ENCODE measurements at regions not wholly inside any gene's neighbourhood (a gene's known extent, or its start where the extent isn't known, plus 50 kb on each side); places are given as distances from the start of the nearest gene placed in this dataset.

- no peaks in the 10 kb centered on the region for H4K20me1 ChIP-seq (ENCODE audit: insufficient read depth, low read length)
- H3K4me3 ChIP-seq (ENCODE audit: low read length), result no peak overlapping the region
- H3K9ac ChIP-seq (ENCODE audit: low read length), result no peak overlapping the region
- no peaks in the 10 kb centered on the region for H3K9me3 ChIP-seq (ENCODE audit: insufficient read depth, low read length)
- H3K79me2 ChIP-seq (ENCODE audit: low read length), result no peaks in the 10 kb centered on the region
- no peak overlapping the region for H3K27ac ChIP-seq (ENCODE audit: low read length)
- H2AFZ ChIP-seq (ENCODE audit: low read depth, low read length), result no peak overlapping the region
- H3K27me3 ChIP-seq (ENCODE audit: low read depth, low read length), result peaks cover 2% of the 10 kb centered on the region; the same call in 1 of the 2 replicates
- TF ChIP-seq, protein P1, sequence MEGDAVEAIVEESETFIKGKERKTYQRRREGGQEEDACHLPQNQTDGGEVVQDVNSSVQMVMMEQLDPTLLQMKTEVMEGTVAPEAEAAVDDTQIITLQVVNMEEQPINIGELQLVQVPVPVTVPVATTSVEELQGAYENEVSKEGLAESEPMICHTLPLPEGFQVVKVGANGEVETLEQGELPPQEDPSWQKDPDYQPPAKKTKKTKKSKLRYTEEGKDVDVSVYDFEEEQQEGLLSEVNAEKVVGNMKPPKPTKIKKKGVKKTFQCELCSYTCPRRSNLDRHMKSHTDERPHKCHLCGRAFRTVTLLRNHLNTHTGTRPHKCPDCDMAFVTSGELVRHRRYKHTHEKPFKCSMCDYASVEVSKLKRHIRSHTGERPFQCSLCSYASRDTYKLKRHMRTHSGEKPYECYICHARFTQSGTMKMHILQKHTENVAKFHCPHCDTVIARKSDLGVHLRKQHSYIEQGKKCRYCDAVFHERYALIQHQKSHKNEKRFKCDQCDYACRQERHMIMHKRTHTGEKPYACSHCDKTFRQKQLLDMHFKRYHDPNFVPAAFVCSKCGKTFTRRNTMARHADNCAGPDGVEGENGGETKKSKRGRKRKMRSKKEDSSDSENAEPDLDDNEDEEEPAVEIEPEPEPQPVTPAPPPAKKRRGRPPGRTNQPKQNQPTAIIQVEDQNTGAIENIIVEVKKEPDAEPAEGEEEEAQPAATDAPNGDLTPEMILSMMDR (IDR thresholded peaks at IDR 0.05; ENCODE audit: low read depth, low read length), result no peak
- no peak for TF ChIP-seq EZH2phosphoT487 (IDR thresholded peaks at IDR 0.05; ENCODE audit: low read depth)
- H3K4me1 ChIP-seq (ENCODE audit: low read length), result peaks cover 3% of the 10 kb centered on the region; the same call in 1 of the 2 replicates
- no peaks in the 10 kb centered on the region for H3K36me3 ChIP-seq (replicated peaks; ENCODE audit: low read depth, low read length)
- H3K4me2 ChIP-seq (ENCODE audit: low read length), result no peak overlapping the region
Measured at GRCh38 chr9:88932766-88933165, 58.5 kb upstream of the S1PR3 start.

DNA sequence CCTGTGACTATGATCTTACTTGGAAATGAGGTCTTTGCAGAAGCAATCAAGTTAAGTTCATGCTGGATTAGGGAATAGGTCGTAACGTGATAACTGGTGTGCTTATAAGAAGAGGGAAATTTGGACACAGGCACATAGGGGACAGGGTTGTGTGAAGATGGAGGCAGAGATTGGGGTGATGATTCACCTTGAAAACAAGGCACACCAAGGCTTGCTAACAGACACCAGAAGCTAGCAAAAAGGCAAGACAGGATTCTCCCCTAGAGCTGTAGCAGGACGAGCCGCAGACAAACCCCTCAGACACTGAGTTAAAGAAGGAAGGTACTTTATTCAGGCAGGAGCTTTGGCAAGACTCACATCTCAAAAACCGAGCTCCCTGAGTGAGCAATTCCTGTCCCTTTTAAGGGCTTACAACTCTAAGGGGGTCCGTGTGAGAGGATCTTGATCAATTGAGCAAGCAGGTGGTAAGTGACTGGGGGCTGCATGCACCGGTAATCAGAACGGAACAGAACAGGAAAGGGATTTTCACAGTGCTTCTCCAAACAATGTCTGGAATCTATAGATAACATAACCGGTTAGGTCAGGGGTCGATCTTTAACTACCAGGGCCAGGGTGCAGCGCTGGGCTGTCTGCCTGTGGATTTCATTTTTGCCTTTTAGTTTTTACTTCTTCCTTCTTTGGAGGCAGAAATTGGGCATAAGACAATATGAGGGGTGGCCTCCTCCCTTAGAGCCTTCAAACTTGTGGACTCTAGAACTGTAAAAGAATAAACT lies 57.5 kb upstream of the S1PR3 start:
- Histone ChIP-seq H2AFZ (ENCODE audit: low read depth, low read length) (no peak overlapping the region), H4K20me1 (ENCODE audit: insufficient read depth, low read length) (no peaks in the 10 kb centered on the region), H3K4me2 (ENCODE audit: low read length) (no peak overlapping the region), H3K9me3 (ENCODE audit: insufficient read depth, low read length) (no peaks in the 10 kb centered on the region), H3K4me1 (ENCODE audit: low read length) (no peaks in the 10 kb centered on the region), H3K27me3 (ENCODE audit: low read depth, low read length) (peaks cover 2% of the 10 kb centered on the region; the same call in 1 of the 2 replicates), H3K4me3 (ENCODE audit: low read length) (no peak overlapping the region), H3K9ac (ENCODE audit: low read length) (no peak overlapping the region), H3K79me2 (ENCODE audit: low read length) (no peaks in the 10 kb centered on the region), H3K27ac (ENCODE audit: low read length) (no peak overlapping the region), H3K36me3 (replicated peaks; ENCODE audit: low read depth, low read length) (no peaks in the 10 kb centered on the region)
- TF ChIP-seq EZH2phosphoT487 (IDR thresholded peaks at IDR 0.05; ENCODE audit: low read depth), result no peak
- TF ChIP-seq, protein P1 (IDR thresholded peaks at IDR 0.05; ENCODE audit: low read depth, low read length), result no peak

DNA sequence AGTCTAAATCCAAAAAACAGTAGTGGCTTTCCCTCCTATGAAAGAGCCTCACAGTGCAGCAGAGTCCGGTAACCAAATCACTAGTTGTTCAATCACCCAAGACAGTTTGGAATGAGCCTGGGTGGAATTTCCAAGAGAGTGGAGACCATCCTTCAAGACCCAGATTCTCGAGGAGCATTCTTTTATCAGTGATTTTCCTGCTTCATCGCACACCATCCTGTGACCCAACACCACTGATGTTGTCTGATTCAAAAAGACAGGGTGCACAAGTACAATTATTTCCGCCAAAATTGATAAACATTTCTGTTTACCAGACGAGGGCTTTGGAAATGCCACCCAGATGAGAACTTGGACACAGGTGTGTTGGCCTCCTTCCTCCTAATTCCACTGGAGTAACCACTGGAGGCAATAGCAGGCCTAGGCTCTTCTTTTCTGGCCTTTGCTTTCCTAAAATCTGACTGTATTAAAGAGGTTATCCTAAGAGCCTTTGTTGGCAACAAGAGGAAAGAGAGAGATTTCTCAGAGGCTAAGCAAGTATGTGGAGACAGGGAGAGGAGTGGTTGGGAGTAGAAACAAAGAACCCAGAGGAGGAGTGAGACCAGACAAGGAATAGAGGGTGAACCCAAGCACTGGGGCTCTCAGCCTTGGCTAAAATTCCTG lies 56.3 kb upstream of the S1PR3 start:
- peaks cover 2% of the 10 kb centered on the region; the same call in 1 of the 2 replicates for H3K27me3 ChIP-seq (ENCODE audit: low read depth, low read length)
- H3K27ac ChIP-seq (ENCODE audit: low read length), result no peak overlapping the region
- H3K4me3 ChIP-seq (ENCODE audit: low read length), result no peak overlapping the region
- no peaks in the 10 kb centered on the region for H3K4me1 ChIP-seq (ENCODE audit: low read length)
- no peaks in the 10 kb centered on the region for H4K20me1 ChIP-seq (ENCODE audit: insufficient read depth, low read length)
- no peak overlapping the region for H3K9ac ChIP-seq (ENCODE audit: low read length)
- no peak overlapping the region for H3K4me2 ChIP-seq (ENCODE audit: low read length)
- H2AFZ ChIP-seq (ENCODE audit: low read depth, low read length), result no peak overlapping the region
- no peaks in the 10 kb centered on the region for H3K9me3 ChIP-seq (ENCODE audit: insufficient read depth, low read length)
- no peaks in the 10 kb centered on the region for H3K36me3 ChIP-seq (replicated peaks; ENCODE audit: low read depth, low read length)
- TF ChIP-seq, protein P1 (IDR thresholded peaks at IDR 0.05; ENCODE audit: low read depth, low read length), result no peak
- no peak for TF ChIP-seq EZH2phosphoT487 (IDR thresholded peaks at IDR 0.05; ENCODE audit: low read depth)
- H3K79me2 ChIP-seq (ENCODE audit: low read length), result no peaks in the 10 kb centered on the region

DNA sequence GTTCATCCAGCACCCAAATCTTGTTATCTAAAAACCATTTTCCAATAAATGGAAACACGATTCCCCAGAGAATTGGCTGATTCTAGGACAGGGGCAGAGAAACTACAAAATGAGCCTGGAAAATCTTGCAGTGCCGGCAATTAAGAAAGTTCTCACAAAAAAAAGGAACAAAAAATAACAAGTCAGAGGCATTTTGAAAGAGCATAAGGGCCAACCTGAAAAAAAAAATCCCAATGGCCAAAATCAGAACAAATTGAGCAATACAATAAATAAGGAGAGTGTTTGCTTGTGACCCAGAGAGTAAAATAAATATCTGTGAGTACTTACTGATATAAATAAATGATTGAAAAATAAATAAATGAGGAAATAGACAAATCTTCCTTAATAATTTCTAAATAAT lies 55.1 kb upstream of the S1PR3 start:
- no peak overlapping the region for H3K4me2 ChIP-seq (ENCODE audit: low read length)
- H3K4me3 ChIP-seq (ENCODE audit: low read length), result no peak overlapping the region
- TF ChIP-seq EZH2phosphoT487 (IDR thresholded peaks at IDR 0.05; ENCODE audit: low read depth), result no peak
- TF ChIP-seq, protein P1 (IDR thresholded peaks at IDR 0.05; ENCODE audit: low read depth, low read length), result no peak
- no peaks in the 10 kb centered on the region for H3K4me1 ChIP-seq (ENCODE audit: low read length)
- peaks cover 2% of the 10 kb centered on the region; the same call in 1 of the 2 replicates for H3K27me3 ChIP-seq (ENCODE audit: low read depth, low read length)
- no peak overlapping the region for H3K27ac ChIP-seq (ENCODE audit: low read length)
- H2AFZ ChIP-seq (ENCODE audit: low read depth, low read length), result no peak overlapping the region
- no peaks in the 10 kb centered on the region for H4K20me1 ChIP-seq (ENCODE audit: insufficient read depth, low read length)
- H3K79me2 ChIP-seq (ENCODE audit: low read length), result no peaks in the 10 kb centered on the region
- H3K9me3 ChIP-seq (ENCODE audit: insufficient read depth, low read length), result no peaks in the 10 kb centered on the region
- no peaks in the 10 kb centered on the region for H3K36me3 ChIP-seq (replicated peaks; ENCODE audit: low read depth, low read length)
- H3K9ac ChIP-seq (ENCODE audit: low read length), result no peak overlapping the region
